Stomach (tissue), 8 donors: ENCODE measurements at regions not wholly inside any gene's neighbourhood (a gene's known extent, or its start where the extent isn't known, plus 50 kb on each side); places are given as distances from the start of the nearest gene placed in this dataset.

ENCODE experiments used
- DNase-seq, 2 donors: peaks; one replicate each; pipeline versions ENCODE4 v3.0.0 to v3.0.0-alpha.2; 2013 to 2019
- H3K27ac ChIP-seq, 5 donors: fragments of 200-600 bp in 4 of 5; sonication (generic) in 4 of 5; one replicate each; pipeline ENCODE4 v1.5.1; 2013 to 2019; ENCODE audit warnings: mild to moderate bottlenecking in 1 of 5, moderate library complexity in 1 of 5
- H3K27me3 ChIP-seq, 3 donors: fragments of 200-600 bp; sonication (generic); one replicate each; pipeline ENCODE4 v1.5.1; 2017 to 2019; ENCODE audit warnings: mixed run types in 1 of 3
- H3K36me3 ChIP-seq, 4 donors: fragments of 200-600 bp; sonication (generic); 1 replicate in 3 of 4; 2 replicates in 1 of 4; pipeline ENCODE4 v1.5.1; 2016 to 2019
- H3K4me1 ChIP-seq, 4 donors: fragments of 200-600 bp; sonication (generic); one replicate each; pipeline ENCODE4 v1.5.1; 2016 to 2019
- H3K4me3 ChIP-seq, 4 donors: fragments of 200-600 bp; sonication (generic) in 3 of 4; one replicate each; pipeline ENCODE4 v1.5.1; 2016 to 2019; ENCODE audit warnings: mild to moderate bottlenecking in 1 of 4
- H3K9me3 ChIP-seq, 4 donors: fragments of 200-600 bp; sonication (generic); one replicate each; pipeline ENCODE4 v1.5.1; 2016 to 2019
- EP300 ChIP-seq: sonication (generic); formaldehyde crosslinking; IDR thresholded peaks from one replicate; pipeline ENCODE4 v1.6.1; 2017; ENCODE audit warnings: antibody characterized with exemption
- POLR2A ChIP-seq, 4 donors: fragments of 450-650 bp; IDR thresholded peaks; one replicate each; pipeline ENCODE4 v1.6.1; 2016; ENCODE audit warnings: antibody characterized with exemption in 4 of 4, control low read depth in 2 of 4, mild to moderate bottlenecking in 1 of 4, moderate library complexity in 1 of 4
- POLR2AphosphoS5 ChIP-seq, 3 donors: sonication (generic); formaldehyde crosslinking; IDR thresholded peaks; one replicate each; pipeline ENCODE4 v1.6.1; 2016; ENCODE audit warnings: antibody characterized with exemption in 3 of 3
- WGBS, 5 donors: extraction: QIAGEN DNeasy Blood & Tissue Kit in 3 of 5; methylation state at CpG; one replicate each; pipeline versions ENCODE4 v1.1.5 to v1.1.7; 2013 to 2018; 5-methylcytosine and 5-hydroxymethylcytosine counted together
- intact Hi-C: fragments of 100-400 bp; cut with DNase I; formaldehyde crosslinking; loops from one replicate; pipeline ENCODE4 v1.15.1; 2023; ENCODE audit warnings: low total_unique reads
- small RNA-seq, 4 donors: library from RNA; depleted of rRNA; stranded (forward); fragments of <200 nt; gene quantifications; one replicate each; pipeline ENCODE3, GENCODE V24; 2016
- TF ChIP-seq, protein P1 (sequence below), 7 experiments: fragments of 450-650 bp in 4 of 7; fragments of 200-600 bp in 3 of 7; sonication (generic) in 3 of 7; IDR thresholded peaks; one replicate each; pipeline ENCODE4 v1.5.1; 2016 to 2019; ENCODE audit warnings: antibody characterized with exemption in 7 of 7, control low read depth in 2 of 7, mild to moderate bottlenecking in 1 of 7
- donor health status: healthy with polysubstance abuse.
- donor health status: Bipolar disorder and iron deficiency.
- donor health status: healthy.

DNA sequence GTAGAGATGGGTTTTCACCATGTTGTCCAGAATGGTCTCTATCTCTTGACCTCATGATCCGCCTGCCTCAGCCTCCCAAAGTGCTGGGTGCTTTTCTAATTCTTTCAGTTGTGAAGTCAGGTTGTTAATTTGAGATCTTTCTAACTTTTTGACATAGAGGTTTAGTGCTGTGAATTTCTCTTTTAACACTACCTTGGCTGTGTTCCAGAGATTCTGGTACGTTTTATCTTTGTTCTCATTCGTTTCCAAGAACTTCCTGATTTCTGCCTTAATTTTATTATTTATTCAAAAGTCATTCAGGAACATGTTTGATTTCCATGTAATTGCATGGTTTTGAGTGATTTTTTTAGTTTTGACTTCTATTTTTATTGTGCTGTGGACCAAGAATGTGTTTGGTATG is 63.5 kb upstream of the CCDC54 start:
- no peak for DNase-seq
- TF ChIP-seq POLR2AphosphoS5 (IDR thresholded peaks at IDR 0.05): no peak
- H3K27ac ChIP-seq: no peak overlapping the region
- WGBS, 5 donors: 35 to 43% (median 38%) methylated on average over 3 of the region's 3 CpGs
- no peaks in the 10 kb centered on the region for H3K27me3 ChIP-seq
- no peaks in the 10 kb centered on the region for H3K4me1 ChIP-seq
- intact Hi-C loops: no loop called here
- no peaks in the 10 kb centered on the region for H3K36me3 ChIP-seq
- no peaks in the 10 kb centered on the region for H3K9me3 ChIP-seq
- no peak overlapping the region for H3K4me3 ChIP-seq

DNA sequence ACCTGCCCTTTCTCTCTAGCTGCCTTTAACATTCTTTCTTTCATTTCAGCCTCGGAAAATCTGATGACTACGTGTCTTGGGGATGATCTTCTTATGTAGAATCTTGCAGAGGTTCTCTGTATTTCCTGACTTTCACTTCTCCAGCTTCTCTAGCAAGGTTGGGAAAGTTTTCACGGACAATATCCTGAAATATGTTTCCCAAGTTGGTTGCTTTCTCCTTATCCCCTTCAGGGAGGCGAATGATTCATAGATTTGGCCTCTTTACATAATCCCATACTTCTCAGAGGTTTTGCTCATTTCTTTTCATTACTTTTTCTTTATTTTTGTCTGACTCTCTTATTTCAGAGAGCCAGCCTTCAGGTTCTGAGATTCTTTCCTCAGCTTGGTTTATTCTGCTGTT is 62.1 kb upstream of the CCDC54 start:
- Histone ChIP-seq H3K27me3 (no peaks in the 10 kb centered on the region), H3K4me1 (no peaks in the 10 kb centered on the region), H3K27ac (no peak overlapping the region), H3K36me3 (no peaks in the 10 kb centered on the region), H3K9me3 (no peaks in the 10 kb centered on the region), H3K4me3 (no peak overlapping the region)
- intact Hi-C loops: no loop called here
- TF ChIP-seq POLR2A (IDR thresholded peaks at IDR 0.05) (no peak), EP300 (no peak), POLR2AphosphoS5 (IDR thresholded peaks at IDR 0.05) (no peak)
- TF ChIP-seq, protein P1, sequence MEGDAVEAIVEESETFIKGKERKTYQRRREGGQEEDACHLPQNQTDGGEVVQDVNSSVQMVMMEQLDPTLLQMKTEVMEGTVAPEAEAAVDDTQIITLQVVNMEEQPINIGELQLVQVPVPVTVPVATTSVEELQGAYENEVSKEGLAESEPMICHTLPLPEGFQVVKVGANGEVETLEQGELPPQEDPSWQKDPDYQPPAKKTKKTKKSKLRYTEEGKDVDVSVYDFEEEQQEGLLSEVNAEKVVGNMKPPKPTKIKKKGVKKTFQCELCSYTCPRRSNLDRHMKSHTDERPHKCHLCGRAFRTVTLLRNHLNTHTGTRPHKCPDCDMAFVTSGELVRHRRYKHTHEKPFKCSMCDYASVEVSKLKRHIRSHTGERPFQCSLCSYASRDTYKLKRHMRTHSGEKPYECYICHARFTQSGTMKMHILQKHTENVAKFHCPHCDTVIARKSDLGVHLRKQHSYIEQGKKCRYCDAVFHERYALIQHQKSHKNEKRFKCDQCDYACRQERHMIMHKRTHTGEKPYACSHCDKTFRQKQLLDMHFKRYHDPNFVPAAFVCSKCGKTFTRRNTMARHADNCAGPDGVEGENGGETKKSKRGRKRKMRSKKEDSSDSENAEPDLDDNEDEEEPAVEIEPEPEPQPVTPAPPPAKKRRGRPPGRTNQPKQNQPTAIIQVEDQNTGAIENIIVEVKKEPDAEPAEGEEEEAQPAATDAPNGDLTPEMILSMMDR (IDR thresholded peaks at IDR 0.05): no peak
- 73 to 92% (median 87%) methylated on average over 4 of the region's 4 CpGs for WGBS, 5 donors
- DNase-seq: no peak

DNA sequence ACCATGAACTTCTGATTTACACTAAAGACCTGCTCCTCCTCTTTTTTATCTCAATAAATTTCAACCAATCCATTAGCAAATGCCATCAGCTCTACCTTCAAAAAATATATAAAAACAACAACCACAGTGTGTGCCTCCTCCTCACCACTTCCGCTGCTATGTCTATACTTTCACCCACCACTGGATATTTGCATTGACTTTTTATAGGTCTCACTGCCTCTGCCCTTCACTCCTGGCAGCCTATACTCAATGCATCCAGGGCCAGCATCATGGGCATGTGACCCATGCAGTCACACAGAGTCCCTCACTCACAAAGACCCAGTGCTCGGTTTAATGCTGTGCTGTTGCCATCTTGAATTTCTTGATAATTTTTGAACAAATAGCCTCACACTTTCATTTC is 53.5 kb upstream of the CCDC54 start:
- Histone ChIP-seq H3K36me3 (no peaks in the 10 kb centered on the region), H3K4me3 (no peak overlapping the region), H3K27me3 (no peaks in the 10 kb centered on the region), H3K9me3 (no peaks in the 10 kb centered on the region), H3K4me1 (no peaks in the 10 kb centered on the region), H3K27ac (no peak overlapping the region)
- TF ChIP-seq POLR2AphosphoS5 (IDR thresholded peaks at IDR 0.05) (no peak), EP300 (no peak), POLR2A (IDR thresholded peaks at IDR 0.05) (no peak)
- TF ChIP-seq, protein P1 (IDR thresholded peaks at IDR 0.05): no peak
- 88 to 97% (median 93%) methylated on average over 2 of the region's 2 CpGs for WGBS, 5 donors
- intact Hi-C loops: no loop called here
- no peak for DNase-seq

DNA sequence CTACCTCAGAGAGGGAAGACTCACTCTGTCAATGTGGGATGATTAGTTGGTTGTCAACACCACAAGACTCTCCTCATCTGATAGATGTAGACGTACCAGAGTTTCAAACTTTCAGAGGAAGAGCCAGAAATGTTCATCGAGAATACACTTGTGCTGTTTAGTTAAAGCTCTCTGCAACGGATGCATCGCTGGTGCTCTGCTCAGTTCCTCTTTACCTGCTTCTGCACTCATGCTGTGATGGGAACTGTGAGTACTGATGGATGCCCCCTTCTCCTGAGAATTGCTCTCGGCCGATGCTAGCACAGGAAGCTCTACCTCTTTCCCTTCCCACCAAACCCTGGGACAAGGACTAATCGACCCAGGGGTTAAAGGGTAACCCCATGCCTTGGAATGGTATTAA is 51.8 kb upstream of the CCDC54 start:
- Histone ChIP-seq H3K27ac (no peak overlapping the region), H3K36me3 (no peaks in the 10 kb centered on the region), H3K27me3 (no peaks in the 10 kb centered on the region), H3K4me1 (no peaks in the 10 kb centered on the region), H3K9me3 (no peaks in the 10 kb centered on the region), H3K4me3 (no peak overlapping the region)
- intact Hi-C loops: no loop called here
- DNase-seq: no peak
- TF ChIP-seq EP300 (no peak), POLR2A (IDR thresholded peaks at IDR 0.05) (no peak), POLR2AphosphoS5 (IDR thresholded peaks at IDR 0.05) (no peak)
- TF ChIP-seq, protein P1 (IDR thresholded peaks at IDR 0.05): no peak
- 56 to 73% (median 69%) methylated on average over 7 of the region's 7 CpGs for WGBS, 5 donors

Small RNAs in the stretch of these regions (small RNA-seq; reads per million reads assigned to genes)
- gene MTCO1P35: 0 reads per million in 4 donors
- 0 reads per million in 4 donors for gene MTND6P6
- 0 reads per million in 4 donors for gene RF00019
- gene RNU6-1308P: 0 reads per million in 4 donors
